ENCODE measurements at regions not wholly inside any gene's neighbourhood (a gene's known extent, or its start where the extent isn't known, plus 50 kb on each side); places are given as distances from the start of the nearest gene placed in this dataset.

GRCh38 chr10:78148216-78148960 is 114.7 kb downstream of the RPS24 start:
- TF ChIP-seq, protein P1, sequence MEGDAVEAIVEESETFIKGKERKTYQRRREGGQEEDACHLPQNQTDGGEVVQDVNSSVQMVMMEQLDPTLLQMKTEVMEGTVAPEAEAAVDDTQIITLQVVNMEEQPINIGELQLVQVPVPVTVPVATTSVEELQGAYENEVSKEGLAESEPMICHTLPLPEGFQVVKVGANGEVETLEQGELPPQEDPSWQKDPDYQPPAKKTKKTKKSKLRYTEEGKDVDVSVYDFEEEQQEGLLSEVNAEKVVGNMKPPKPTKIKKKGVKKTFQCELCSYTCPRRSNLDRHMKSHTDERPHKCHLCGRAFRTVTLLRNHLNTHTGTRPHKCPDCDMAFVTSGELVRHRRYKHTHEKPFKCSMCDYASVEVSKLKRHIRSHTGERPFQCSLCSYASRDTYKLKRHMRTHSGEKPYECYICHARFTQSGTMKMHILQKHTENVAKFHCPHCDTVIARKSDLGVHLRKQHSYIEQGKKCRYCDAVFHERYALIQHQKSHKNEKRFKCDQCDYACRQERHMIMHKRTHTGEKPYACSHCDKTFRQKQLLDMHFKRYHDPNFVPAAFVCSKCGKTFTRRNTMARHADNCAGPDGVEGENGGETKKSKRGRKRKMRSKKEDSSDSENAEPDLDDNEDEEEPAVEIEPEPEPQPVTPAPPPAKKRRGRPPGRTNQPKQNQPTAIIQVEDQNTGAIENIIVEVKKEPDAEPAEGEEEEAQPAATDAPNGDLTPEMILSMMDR (IDR thresholded peaks at IDR 0.05): no peak
- no peak for TF ChIP-seq POLR2A (IDR thresholded peaks at IDR 0.05)

Data from thyroid gland (tissue), 4 donors.